T47D (cell line): ENCODE measurements at regions not wholly inside any gene's neighbourhood (a gene's known extent, or its start where the extent isn't known, plus 50 kb on each side); places are given as distances from the start of the nearest gene placed in this dataset.
"Not testable (repeated sequence)": the region's sequence is repeated elsewhere in the genome, so short reads cannot be mapped to it uniquely, and the experiment has no call there.

ENCODE experiments used
- DNase-seq, 2 experiments: peaks; one replicate each; pipeline versions ENCODE4 v3.0.0 to v3.0.0-alpha.2; 2011 to 2012; ENCODE audit warnings: low read depth in 1 of 2, low spot score in 1 of 2
- JUND ChIP-seq: IDR thresholded peaks from 2 replicates; pipeline ENCODE4 v1.6.1; 2012; ENCODE audit warnings: low read depth
- in situ Hi-C: cut with HindIII; loops from 2 replicates; pipeline ENCODE4 v1.10.0; 2016; ENCODE audit warnings: low sequenced_read_pairs, low pct_unique_long_range_greater_than_20kb

GRCh38 chr4:166153548-166153947, 280.5 kb downstream of the TLL1 start:
- no peak for DNase-seq
- in situ Hi-C loops, result no loop called here
- no peak for TF ChIP-seq JUND

GRCh38 chr4:166162327-166162726, 289.3 kb downstream of the TLL1 start:
- TF ChIP-seq JUND, result no peak
- no peak for DNase-seq
- in situ Hi-C loops, result no loop called here

DNA sequence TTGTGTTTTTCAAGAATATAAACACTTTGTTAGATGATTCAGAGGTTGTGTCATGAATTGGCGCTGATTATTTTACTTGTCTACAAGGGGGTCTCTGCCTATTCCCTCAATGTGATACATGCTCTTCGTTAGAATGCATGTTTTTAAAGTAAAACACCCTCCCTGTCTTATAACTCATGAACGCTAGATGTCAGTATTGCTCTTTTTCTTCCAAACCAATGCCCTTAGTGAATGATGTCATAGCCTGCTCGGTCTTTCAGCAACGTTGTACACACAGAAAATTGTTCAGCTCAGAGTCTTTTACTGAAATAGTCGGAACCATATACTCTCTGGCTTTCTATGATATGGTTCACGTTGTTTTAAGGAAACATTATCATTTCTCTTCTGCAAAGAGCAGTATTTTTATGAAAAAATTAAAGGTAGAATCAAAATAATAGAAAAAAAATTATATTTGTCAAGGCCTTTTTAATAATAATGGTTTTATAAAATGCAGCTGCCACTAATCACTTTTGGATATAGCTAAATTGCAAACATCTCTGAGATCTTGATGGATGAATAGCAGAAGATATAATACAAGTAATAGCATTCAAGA, 292.9 kb downstream of the TLL1 start:
- DNase-seq, result peak; percentile 2 to 78
- in situ Hi-C loops, result no loop called here
- TF ChIP-seq JUND, result no peak

DNA sequence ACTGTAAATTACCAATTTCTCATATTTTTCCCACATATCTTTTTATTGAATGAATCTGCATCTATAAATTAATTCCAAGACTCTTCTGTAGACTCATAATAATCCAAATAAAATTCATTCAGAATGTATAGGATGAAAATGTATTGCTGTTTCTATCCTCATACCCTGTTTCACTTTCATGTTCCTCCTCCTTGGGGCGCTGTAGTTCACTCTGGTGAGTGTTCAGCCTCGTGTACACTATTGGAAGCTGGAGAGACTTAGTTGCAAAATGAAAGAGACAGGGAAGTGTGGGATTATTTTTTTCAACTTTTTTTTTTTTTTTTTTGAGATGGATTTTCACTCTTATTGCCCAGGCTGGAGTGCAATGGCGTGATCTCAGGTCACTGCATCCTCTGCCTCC, 296.1 kb downstream of the TLL1 start:
- in situ Hi-C loops, result no loop called here
- peak; percentile 2 to 74 for DNase-seq
- TF ChIP-seq JUND, result no peak

DNA sequence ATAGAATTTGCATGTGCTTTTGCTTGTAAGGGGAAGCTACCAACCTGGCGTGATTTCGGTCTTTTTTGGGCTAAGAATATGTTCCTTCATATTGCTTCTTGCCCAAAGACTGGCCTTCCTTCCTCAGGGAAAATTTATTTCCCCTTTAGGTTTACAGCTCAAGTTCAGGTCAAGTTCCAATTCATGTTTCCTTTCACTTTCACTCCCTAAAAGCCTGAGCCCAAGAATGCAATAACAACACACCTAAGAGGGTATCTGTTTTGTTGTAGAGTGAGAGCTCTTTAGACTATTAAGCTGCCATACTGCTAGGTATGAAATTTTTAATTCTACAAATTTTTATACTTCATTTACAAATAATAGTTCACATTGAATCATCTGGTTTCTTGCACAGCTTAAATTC, 299.6 kb downstream of the TLL1 start:
- DNase-seq, result no peak
- no peak for TF ChIP-seq JUND
- in situ Hi-C loops, result no loop called here

- DNase-seq, result no peak
- in situ Hi-C loops, result no loop called here
- no peak for TF ChIP-seq JUND
Measured at GRCh38 chr4:166174717-166175490, 301.9 kb downstream of the TLL1 start.

- DNase-seq, result no peak
- in situ Hi-C loops, result no loop called here
- no peak for TF ChIP-seq JUND
Measured at GRCh38 chr4:166182145-166182544, 309.1 kb downstream of the TLL1 start.

DNA sequence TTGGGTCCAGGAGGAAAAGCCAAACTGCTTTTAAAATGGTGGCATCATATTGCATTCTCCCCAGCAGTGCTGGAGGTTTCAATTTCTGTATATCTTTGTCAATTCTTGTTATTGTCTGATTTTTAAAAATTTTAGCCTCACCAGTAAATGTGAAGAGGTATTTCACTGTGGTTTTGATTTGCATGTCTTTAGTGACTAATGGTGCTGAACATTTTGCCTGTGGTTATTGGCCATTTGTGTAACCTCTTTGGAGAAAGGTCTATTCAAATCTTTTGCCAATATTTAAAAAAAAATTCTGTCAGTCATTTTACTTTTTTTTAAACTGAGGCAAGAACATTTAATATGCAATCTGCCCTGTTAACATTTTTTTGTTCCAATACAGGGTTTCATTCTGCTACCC, 322.1 kb downstream of the TLL1 start:
- DNase-seq, result no peak
- no peak for TF ChIP-seq JUND

DNA sequence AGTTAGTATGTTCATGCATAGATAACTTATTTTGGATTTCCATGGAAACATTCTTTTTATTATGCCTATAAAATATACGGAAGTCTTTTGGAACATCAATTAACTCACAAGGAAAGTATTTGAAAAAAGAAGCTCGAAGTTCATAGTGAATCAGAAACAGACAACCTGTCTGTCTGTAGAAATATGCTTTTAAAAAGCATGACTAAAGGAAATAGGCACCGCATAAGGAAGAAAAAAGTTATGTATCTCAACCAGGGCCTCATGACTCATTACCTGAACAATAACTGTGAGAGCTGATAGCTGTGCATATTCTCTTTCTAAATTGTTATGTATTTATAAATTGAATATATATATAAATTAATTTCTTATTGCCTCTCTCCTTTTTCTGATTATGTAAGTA, 324.1 kb downstream of the TLL1 start:
- no peak for DNase-seq
- in situ Hi-C loops, result no loop called here
- no peak for TF ChIP-seq JUND

More for the DNA sequence above, 322.1 kb downstream of the TLL1 start:
- in situ Hi-C loops, result no loop called here

DNA sequence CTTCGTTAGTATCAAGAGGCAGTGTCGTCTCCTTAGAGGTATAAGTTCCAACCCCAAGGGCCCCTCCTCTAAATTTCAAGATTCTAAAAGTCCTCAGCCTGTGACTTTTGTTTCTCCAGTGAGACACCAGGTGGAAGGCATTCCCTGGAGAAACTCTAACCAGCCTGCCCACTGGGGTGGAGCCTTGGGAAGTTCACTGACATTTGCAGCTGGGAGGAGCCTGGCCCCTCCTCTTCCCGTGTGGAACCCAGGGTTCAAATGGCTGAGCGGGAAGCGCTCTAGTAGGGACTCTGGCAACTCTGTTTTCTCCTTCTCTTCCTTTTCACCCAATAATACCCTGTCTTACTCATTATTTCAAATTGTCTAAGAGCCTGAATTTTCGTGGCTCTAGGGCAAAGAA, 325.0 kb downstream of the TLL1 start:
- in situ Hi-C loops, result no loop called here
- no peak for TF ChIP-seq JUND
- peak in 1 of 2 experiments; percentile 7 for DNase-seq

GRCh38 chr4:166198516-166199310, 325.7 kb downstream of the TLL1 start:
- no peak for TF ChIP-seq JUND
- DNase-seq, result peak in 1 of 2 experiments; percentile 4
- in situ Hi-C loops, result no loop called here

GRCh38 chr4:166202991-166203390, 330.0 kb downstream of the TLL1 start:
- in situ Hi-C loops, result no loop called here
- TF ChIP-seq JUND, result no peak

GRCh38 chr4:166212326-166212725, 339.3 kb downstream of the TLL1 start:
- DNase-seq, in situ Hi-C loops: not testable (repeated sequence)

More at GRCh38 chr4:166202991-166203390, 330.0 kb downstream of the TLL1 start:
- no peak for DNase-seq
